GM12878 (cell line): ENCODE measurements at regions not wholly inside any gene's neighbourhood (a gene's known extent, or its start where the extent isn't known, plus 50 kb on each side); places are given as distances from the start of the nearest gene placed in this dataset.

ENCODE experiments used
- CHD1 ChIP-seq: IDR thresholded peaks from 2 replicates; pipeline ENCODE4 v1.6.1; 2012; ENCODE audit warnings: low read depth, low read length, improper control_type of control experiment
- CHD2 ChIP-seq: IDR thresholded peaks from 2 replicates; pipeline ENCODE4 v1.6.1; 2011; ENCODE audit warnings: low read depth, low read length, improper control_type of control experiment, borderline replicate concordance
- EZH2 ChIP-seq: IDR thresholded peaks from 2 replicates; pipeline ENCODE4 v1.6.1; 2012; ENCODE audit warnings: low read depth, mild to moderate bottlenecking, control low read depth, inconsistent platforms, low read length, borderline replicate concordance; ENCODE audit not compliant: control insufficient read depth
- POLR2AphosphoS5 ChIP-seq: IDR thresholded peaks from 2 replicates; pipeline ENCODE4 v1.6.1; 2011; ENCODE audit warnings: mild to moderate bottlenecking, low read length, inconsistent platforms
- STAT1 ChIP-seq: fragments of 450-650 bp; conservative IDR thresholded peaks from 2 replicates; pipeline ENCODE4 v1.6.1; 2014; ENCODE audit warnings: antibody characterized with exemption, mild to moderate bottlenecking
- TF ChIP-seq, protein P1 (sequence below), 3 experiments: IDR thresholded peaks in 2 of 3; conservative IDR thresholded peaks in 1 of 3; 2 replicates each; pipeline ENCODE4 v1.5.1; 2011; ENCODE audit warnings: low read depth in 3 of 3, low read length in 3 of 3, mild to moderate bottlenecking in 3 of 3, control low read depth in 2 of 3, moderate library complexity in 2 of 3, inconsistent platforms in 1 of 3, mixed read lengths in 1 of 3; ENCODE audit not compliant: control insufficient read depth in 2 of 3, insufficient read depth in 1 of 3; ENCODE audit errors: extremely low read depth in 1 of 3
- TF ChIP-seq, protein P2 (sequence below): fragments of 450-650 bp; IDR thresholded peaks from 2 replicates; pipeline ENCODE4 v1.6.1; 2017; ENCODE audit warnings: antibody characterized with exemption, mild to moderate bottlenecking, moderate library complexity

DNA sequence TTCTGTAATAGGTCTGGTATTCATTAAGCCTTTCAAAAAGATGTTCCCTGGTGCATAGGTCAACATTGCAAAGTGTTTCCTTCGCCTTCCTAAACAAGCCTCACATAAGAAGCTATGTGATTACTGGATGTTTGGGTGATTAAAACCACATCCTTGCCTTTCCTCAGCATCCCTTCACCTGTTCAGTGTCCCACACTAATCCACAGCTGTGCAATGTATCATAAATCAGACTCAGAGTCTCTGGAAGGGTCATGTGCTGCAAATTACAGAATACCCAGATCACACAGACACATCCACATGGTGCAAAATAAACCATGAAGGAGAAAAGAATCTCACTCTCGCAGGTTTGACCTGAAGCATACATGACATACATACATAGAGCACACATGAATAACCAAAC is 164.7 kb upstream of the NSMCE3 start:
- TF ChIP-seq EZH2 (no peak), CHD1 (no peak), POLR2AphosphoS5 (no peak), STAT1 (no peak), CHD2 (no peak)
- TF ChIP-seq, protein P1, sequence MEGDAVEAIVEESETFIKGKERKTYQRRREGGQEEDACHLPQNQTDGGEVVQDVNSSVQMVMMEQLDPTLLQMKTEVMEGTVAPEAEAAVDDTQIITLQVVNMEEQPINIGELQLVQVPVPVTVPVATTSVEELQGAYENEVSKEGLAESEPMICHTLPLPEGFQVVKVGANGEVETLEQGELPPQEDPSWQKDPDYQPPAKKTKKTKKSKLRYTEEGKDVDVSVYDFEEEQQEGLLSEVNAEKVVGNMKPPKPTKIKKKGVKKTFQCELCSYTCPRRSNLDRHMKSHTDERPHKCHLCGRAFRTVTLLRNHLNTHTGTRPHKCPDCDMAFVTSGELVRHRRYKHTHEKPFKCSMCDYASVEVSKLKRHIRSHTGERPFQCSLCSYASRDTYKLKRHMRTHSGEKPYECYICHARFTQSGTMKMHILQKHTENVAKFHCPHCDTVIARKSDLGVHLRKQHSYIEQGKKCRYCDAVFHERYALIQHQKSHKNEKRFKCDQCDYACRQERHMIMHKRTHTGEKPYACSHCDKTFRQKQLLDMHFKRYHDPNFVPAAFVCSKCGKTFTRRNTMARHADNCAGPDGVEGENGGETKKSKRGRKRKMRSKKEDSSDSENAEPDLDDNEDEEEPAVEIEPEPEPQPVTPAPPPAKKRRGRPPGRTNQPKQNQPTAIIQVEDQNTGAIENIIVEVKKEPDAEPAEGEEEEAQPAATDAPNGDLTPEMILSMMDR (IDR thresholded peaks at IDR 0.05 in 2 of 3, conservative IDR thresholded peaks at IDR 0.05 in 1 of 3; ENCODE audit: control insufficient read depth in 2 of 3, extremely low read depth in 1 of 3, insufficient read depth in 1 of 3, low read depth in 3 of 3, low read length in 3 of 3): no peak
- TF ChIP-seq, protein P2, sequence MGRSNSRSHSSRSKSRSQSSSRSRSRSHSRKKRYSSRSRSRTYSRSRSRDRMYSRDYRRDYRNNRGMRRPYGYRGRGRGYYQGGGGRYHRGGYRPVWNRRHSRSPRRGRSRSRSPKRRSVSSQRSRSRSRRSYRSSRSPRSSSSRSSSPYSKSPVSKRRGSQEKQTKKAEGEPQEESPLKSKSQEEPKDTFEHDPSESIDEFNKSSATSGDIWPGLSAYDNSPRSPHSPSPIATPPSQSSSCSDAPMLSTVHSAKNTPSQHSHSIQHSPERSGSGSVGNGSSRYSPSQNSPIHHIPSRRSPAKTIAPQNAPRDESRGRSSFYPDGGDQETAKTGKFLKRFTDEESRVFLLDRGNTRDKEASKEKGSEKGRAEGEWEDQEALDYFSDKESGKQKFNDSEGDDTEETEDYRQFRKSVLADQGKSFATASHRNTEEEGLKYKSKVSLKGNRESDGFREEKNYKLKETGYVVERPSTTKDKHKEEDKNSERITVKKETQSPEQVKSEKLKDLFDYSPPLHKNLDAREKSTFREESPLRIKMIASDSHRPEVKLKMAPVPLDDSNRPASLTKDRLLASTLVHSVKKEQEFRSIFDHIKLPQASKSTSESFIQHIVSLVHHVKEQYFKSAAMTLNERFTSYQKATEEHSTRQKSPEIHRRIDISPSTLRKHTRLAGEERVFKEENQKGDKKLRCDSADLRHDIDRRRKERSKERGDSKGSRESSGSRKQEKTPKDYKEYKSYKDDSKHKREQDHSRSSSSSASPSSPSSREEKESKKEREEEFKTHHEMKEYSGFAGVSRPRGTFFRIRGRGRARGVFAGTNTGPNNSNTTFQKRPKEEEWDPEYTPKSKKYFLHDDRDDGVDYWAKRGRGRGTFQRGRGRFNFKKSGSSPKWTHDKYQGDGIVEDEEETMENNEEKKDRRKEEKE: no peak
